Neuronal stem cell (in vitro differentiated cells): ENCODE measurements at regions not wholly inside any gene's neighbourhood (a gene's known extent, or its start where the extent isn't known, plus 50 kb on each side); places are given as distances from the start of the nearest gene placed in this dataset.

ENCODE experiments used
- DNase-seq: peaks from one replicate; pipeline ENCODE4 v3.0.0-alpha.2; 2013; ENCODE audit warnings: low spot score
- H2AFZ ChIP-seq: one replicate; pipeline ENCODE4 v1.6.1; 2013; ENCODE audit warnings: mild to moderate bottlenecking, low read length, inconsistent platforms
- H2AK5ac ChIP-seq: 2 replicates; pipeline ENCODE4 v1.6.1; 2013; ENCODE audit warnings: low read depth, mild to moderate bottlenecking, inconsistent platforms, low read length, moderate library complexity, mixed read lengths
- H2BK120ac ChIP-seq: 2 replicates; pipeline ENCODE4 v1.6.1; 2013; ENCODE audit warnings: low read depth, mild to moderate bottlenecking, inconsistent platforms, low read length, moderate library complexity, mixed read lengths
- H2BK12ac ChIP-seq: one replicate; pipeline ENCODE4 v1.6.1; 2013; ENCODE audit warnings: low read length, inconsistent platforms
- H2BK15ac ChIP-seq: 2 replicates; pipeline ENCODE4 v1.6.1; 2013; ENCODE audit warnings: mild to moderate bottlenecking, low read length, inconsistent platforms, mixed read lengths
- H2BK5ac ChIP-seq: one replicate; pipeline ENCODE4 v1.6.1; 2013; ENCODE audit warnings: inconsistent platforms, mild to moderate bottlenecking, low read length, moderate library complexity
- H3K14ac ChIP-seq: one replicate; pipeline ENCODE4 v1.6.1; 2013; ENCODE audit warnings: low read length, inconsistent platforms
- H3K18ac ChIP-seq: 2 replicates; pipeline ENCODE4 v1.6.1; 2013; ENCODE audit warnings: low read length, inconsistent platforms
- H3K23ac ChIP-seq: 2 replicates; pipeline ENCODE4 v1.6.1; 2013; ENCODE audit warnings: low read depth, mild to moderate bottlenecking, mixed read lengths, low read length, inconsistent platforms; ENCODE audit not compliant: poor library complexity
- H3K27ac ChIP-seq: replicated peaks from 3 replicates; pipeline ENCODE4 v1.5.1; 2013; ENCODE audit warnings: low read length, inconsistent platforms
- H3K27me3 ChIP-seq, 3 experiments: 2 replicates each; pipeline ENCODE4 v1.6.1; 2013; ENCODE audit warnings: low read length in 3 of 3, mild to moderate bottlenecking in 2 of 3, inconsistent platforms in 1 of 3, low read depth in 1 of 3, mixed read lengths in 1 of 3, moderate library complexity in 1 of 3; ENCODE audit not compliant: control insufficient read depth in 3 of 3, insufficient read depth in 3 of 3
- H3K36me3 ChIP-seq, 2 donors: replicated peaks in 1 of 2; 2 replicates each; pipeline ENCODE4 v1.6.1; 2013; ENCODE audit warnings: low read length in 2 of 2; ENCODE audit not compliant: control insufficient read depth in 2 of 2, insufficient read depth in 2 of 2
- H3K4ac ChIP-seq: 2 replicates; pipeline ENCODE4 v1.6.1; 2013; ENCODE audit warnings: inconsistent platforms, mild to moderate bottlenecking, low read length, moderate library complexity
- H3K4me1 ChIP-seq, 2 donors: 1 replicate in 1 of 2; 2 replicates in 1 of 2; pipeline ENCODE4 v1.6.1; 2013; ENCODE audit warnings: low read length in 2 of 2, low read depth in 1 of 2; ENCODE audit not compliant: control insufficient read depth in 2 of 2, insufficient read depth in 1 of 2
- H3K4me2 ChIP-seq: one replicate; pipeline ENCODE4 v1.6.1; 2013; ENCODE audit warnings: mild to moderate bottlenecking, low read length, inconsistent platforms; ENCODE audit not compliant: insufficient read depth, poor library complexity, severe bottlenecking
- H3K4me3 ChIP-seq, 2 donors: 2 replicates each; pipeline ENCODE4 v1.5.1; 2013; ENCODE audit warnings: low read length in 2 of 2, mild to moderate bottlenecking in 2 of 2, inconsistent platforms in 1 of 2, moderate library complexity in 1 of 2
- H3K79me1 ChIP-seq: one replicate; pipeline ENCODE4 v1.6.1; 2013; ENCODE audit warnings: low read depth, mild to moderate bottlenecking, inconsistent platforms, low read length, moderate library complexity
- H3K9ac ChIP-seq: one replicate; pipeline ENCODE4 v1.6.1; 2013; ENCODE audit warnings: mild to moderate bottlenecking, low read depth, low read length, inconsistent platforms; ENCODE audit not compliant: poor library complexity
- H3K9me3 ChIP-seq, 2 donors: replicated peaks in 1 of 2; 2 replicates each; pipeline versions ENCODE3 to v1.6.1; 2013; ENCODE audit warnings: low read length in 2 of 2, mild to moderate bottlenecking in 2 of 2, inconsistent platforms in 1 of 2, low read depth in 1 of 2, mixed read lengths in 1 of 2, moderate library complexity in 1 of 2; ENCODE audit not compliant: control insufficient read depth in 2 of 2, insufficient read depth in 1 of 2
- H4K8ac ChIP-seq: one replicate; pipeline ENCODE4 v1.6.1; 2013; ENCODE audit warnings: low read depth, mild to moderate bottlenecking, inconsistent platforms, low read length, moderate library complexity
- H4K91ac ChIP-seq: one replicate; pipeline ENCODE4 v1.6.1; 2013; ENCODE audit warnings: low read length, low read depth, mild to moderate bottlenecking, inconsistent platforms; ENCODE audit not compliant: poor library complexity
- WGBS, 2 donors: extraction: QIAGEN DNeasy Blood & Tissue Kit; methylation state at CpG; one replicate each; pipeline ENCODE4 v1.1.7; 2013; ENCODE audit warnings: missing lambda C conversion rate in 2 of 2, mixed read lengths in 1 of 2; ENCODE audit not compliant: insufficient read length in 2 of 2, insufficient replicate concordance in 1 of 2; ENCODE audit errors: extremely low coverage in 2 of 2; 5-methylcytosine and 5-hydroxymethylcytosine counted together

DNA sequence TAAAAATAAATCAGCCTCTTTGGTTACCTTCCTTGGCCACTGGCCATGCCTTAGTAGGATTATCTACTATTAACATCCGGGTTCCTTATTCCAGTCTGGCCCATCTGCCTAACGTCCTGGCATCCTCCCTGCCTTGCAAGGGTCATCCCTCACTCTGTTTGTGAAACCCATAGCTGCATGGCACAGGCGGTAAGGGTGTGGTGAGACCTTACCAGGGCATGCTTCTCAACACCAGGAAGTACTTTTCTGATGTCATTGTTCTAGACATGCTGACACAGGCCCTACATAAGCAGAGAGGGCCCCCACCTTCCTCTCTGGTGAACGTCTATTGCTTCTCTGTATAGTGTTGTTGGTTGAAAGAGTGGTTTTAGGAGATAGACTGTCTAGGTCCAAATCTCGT, 296.8 kb upstream of the SPRED2 start:
- H3K9me3 ChIP-seq = no peaks in the 10 kb centered on the region
- no peak overlapping the region for H2BK5ac ChIP-seq
- H2BK120ac ChIP-seq = no peak overlapping the region
- H3K18ac ChIP-seq = no peak overlapping the region
- H3K27ac ChIP-seq = no peak overlapping the region
- no peak overlapping the region for H4K91ac ChIP-seq
- no peak overlapping the region for H2AFZ ChIP-seq
- H3K36me3 ChIP-seq = no peaks in the 10 kb centered on the region
- H4K8ac ChIP-seq = no peak overlapping the region
- no peak overlapping the region for H2BK15ac ChIP-seq
- H3K79me1 ChIP-seq = no peaks in the 10 kb centered on the region
- no peak overlapping the region for H3K4me3 ChIP-seq
- H3K4me2 ChIP-seq = no peak overlapping the region
- H2BK12ac ChIP-seq = no peak overlapping the region
- H2AK5ac ChIP-seq = no peak overlapping the region
- no peak for DNase-seq
- WGBS, 2 donors = no CpG with 5 or more reads among the region's 5 CpGs
- no peaks in the 10 kb centered on the region for H3K4me1 ChIP-seq
- no peak overlapping the region for H3K23ac ChIP-seq
- no peaks in the 10 kb centered on the region for H3K27me3 ChIP-seq
- no peak overlapping the region for H3K14ac ChIP-seq
- no peak overlapping the region for H3K4ac ChIP-seq
- H3K9ac ChIP-seq = no peak overlapping the region

DNA sequence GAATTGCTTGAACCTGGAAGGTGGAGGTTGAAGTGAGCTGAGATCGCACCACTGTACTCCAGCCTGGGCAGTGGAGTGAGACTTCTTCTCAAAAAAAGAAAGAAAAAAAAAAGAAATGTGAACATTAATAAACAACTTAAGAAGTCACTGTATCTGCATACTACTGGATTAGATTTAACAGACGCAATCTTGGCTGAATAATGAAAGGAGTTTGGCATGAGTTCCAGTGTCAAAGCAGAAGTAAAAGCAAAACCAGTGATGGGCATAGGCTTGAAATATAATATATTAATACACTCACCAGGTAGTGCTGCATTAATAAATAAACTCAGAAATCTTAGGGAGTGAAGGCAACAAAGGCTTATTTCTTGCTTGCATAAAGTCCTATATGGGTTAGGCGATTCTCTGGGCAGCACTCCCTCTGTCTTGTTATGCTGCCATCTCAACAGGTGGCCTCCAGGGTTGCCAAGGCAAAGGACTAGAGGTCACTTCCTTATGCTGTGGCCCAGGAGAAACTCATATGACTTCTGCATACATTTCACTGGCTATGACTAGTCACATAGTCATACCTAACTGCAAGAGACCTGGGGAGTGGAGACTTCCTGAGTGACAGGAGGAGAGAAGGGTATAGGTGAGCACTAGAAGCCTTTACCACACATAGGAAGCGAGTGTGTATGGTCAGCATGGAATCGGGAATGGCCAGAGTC, 296.2 kb upstream of the SPRED2 start:
- Histone ChIP-seq H3K9me3 (no peaks in the 10 kb centered on the region), H3K27ac (no peak overlapping the region), H2AK5ac (no peak overlapping the region), H3K27me3 (no peaks in the 10 kb centered on the region), H2BK12ac (no peak overlapping the region), H3K4ac (no peak overlapping the region), H2BK15ac (no peak overlapping the region), H2AFZ (no peak overlapping the region), H2BK120ac (no peak overlapping the region), H3K4me1 (no peaks in the 10 kb centered on the region), H2BK5ac (no peak overlapping the region), H3K4me2 (no peak overlapping the region), H4K91ac (no peak overlapping the region), H3K23ac (no peak overlapping the region), H3K79me1 (no peaks in the 10 kb centered on the region), H3K9ac (no peak overlapping the region), H3K36me3 (no peaks in the 10 kb centered on the region), H4K8ac (no peak overlapping the region), H3K18ac (no peak overlapping the region), H3K14ac (no peak overlapping the region), H3K4me3 (no peak overlapping the region)
- DNase-seq = no peak
- WGBS, 2 donors = no CpG with 5 or more reads among the region's 5 CpGs

DNA sequence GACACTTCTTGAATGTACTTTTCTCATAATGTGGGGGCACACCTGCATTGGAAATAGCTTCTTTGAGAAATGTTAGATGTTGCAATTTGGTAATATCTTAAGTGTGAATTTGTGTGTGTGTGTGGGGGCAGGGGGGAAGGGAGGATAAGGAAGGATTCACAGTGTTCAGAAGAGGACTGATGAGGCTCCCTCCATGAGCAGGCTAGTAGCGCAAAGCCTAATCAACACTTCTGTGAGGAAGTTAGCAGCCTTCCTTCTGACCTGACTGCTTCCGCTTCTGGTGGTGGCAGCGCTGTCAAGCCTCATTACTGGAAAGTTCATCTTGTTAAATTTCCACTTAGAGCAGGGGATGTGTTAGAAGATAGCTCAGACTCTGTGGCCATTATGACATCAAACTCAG, 295.4 kb upstream of the SPRED2 start:
- Histone ChIP-seq H3K9ac (no peak overlapping the region), H3K36me3 (no peaks in the 10 kb centered on the region), H3K18ac (no peak overlapping the region), H3K14ac (no peak overlapping the region), H2BK5ac (no peak overlapping the region), H2BK15ac (no peak overlapping the region), H3K4me1 (no peaks in the 10 kb centered on the region), H3K79me1 (no peaks in the 10 kb centered on the region), H2BK120ac (no peak overlapping the region), H3K4me2 (no peak overlapping the region), H2BK12ac (no peak overlapping the region), H3K9me3 (no peaks in the 10 kb centered on the region), H2AK5ac (no peak overlapping the region), H3K4me3 (no peak overlapping the region), H2AFZ (no peak overlapping the region), H4K8ac (no peak overlapping the region), H3K27me3 (no peaks in the 10 kb centered on the region), H3K4ac (no peak overlapping the region), H3K23ac (no peak overlapping the region), H4K91ac (no peak overlapping the region), H3K27ac (no peak overlapping the region)
- no CpG with 5 or more reads among the region's 3 CpGs for WGBS, 2 donors
- no peak for DNase-seq

DNA sequence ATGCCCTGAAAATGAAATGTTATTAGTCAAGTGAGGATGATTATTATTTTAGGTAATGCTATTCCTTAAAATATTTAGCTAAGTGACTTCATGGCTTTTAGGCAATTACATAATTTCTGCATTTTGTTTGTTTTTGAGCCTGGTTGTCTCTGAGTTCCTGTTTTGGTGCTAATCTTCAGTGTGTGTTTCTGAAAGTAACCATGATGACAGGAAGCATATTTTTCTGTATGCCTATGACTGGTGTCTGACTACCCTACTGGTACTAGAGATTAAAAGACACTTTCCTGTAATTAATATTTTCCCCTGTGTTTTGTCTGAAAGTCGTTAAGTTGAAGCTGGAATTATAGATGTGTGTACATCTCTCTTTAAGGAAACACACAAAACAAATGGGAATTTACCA, 295.0 kb upstream of the SPRED2 start:
- H4K8ac ChIP-seq = no peak overlapping the region
- no peak overlapping the region for H3K4me2 ChIP-seq
- no peak overlapping the region for H4K91ac ChIP-seq
- no peak overlapping the region for H3K23ac ChIP-seq
- no peaks in the 10 kb centered on the region for H3K9me3 ChIP-seq
- no peak overlapping the region for H2AFZ ChIP-seq
- H3K27me3 ChIP-seq = no peaks in the 10 kb centered on the region
- H2BK12ac ChIP-seq = no peak overlapping the region
- H3K36me3 ChIP-seq = no peaks in the 10 kb centered on the region
- H2BK15ac ChIP-seq = no peak overlapping the region
- no peak overlapping the region for H3K9ac ChIP-seq
- no peak overlapping the region for H3K18ac ChIP-seq
- H3K27ac ChIP-seq = no peak overlapping the region
- DNase-seq = no peak
- H3K4me3 ChIP-seq = no peak overlapping the region
- H2AK5ac ChIP-seq = no peak overlapping the region
- no peak overlapping the region for H3K14ac ChIP-seq
- H3K4me1 ChIP-seq = no peaks in the 10 kb centered on the region
- no peak overlapping the region for H2BK5ac ChIP-seq
- no peak overlapping the region for H3K4ac ChIP-seq
- WGBS, 2 donors = no CpG with 5 or more reads among the region's 1 CpG
- H2BK120ac ChIP-seq = no peak overlapping the region
- no peaks in the 10 kb centered on the region for H3K79me1 ChIP-seq
